Fibroblast of lung (primary cell): ENCODE measurements at regions not wholly inside any gene's neighbourhood (a gene's known extent, or its start where the extent isn't known, plus 50 kb on each side); places are given as distances from the start of the nearest gene placed in this dataset.
"Not testable (repeated sequence)": the region's sequence is repeated elsewhere in the genome, so short reads cannot be mapped to it uniquely, and the experiment has no call there.

ENCODE experiments used
- DNase-seq, 2 donors: peaks; one replicate each; pipeline versions ENCODE4 v3.0.0 to v3.0.0-alpha.2; 2010; ENCODE audit warnings: low read depth in 2 of 2
- H2AFZ ChIP-seq: 2 replicates; pipeline ENCODE4 v1.5.1; 2012; ENCODE audit warnings: low read length, control low read depth, inconsistent platforms
- H3K27ac ChIP-seq: 2 replicates; pipeline ENCODE4 v1.5.1; 2011; ENCODE audit warnings: low read length, control low read depth; ENCODE audit not compliant: insufficient read depth
- H3K27me3 ChIP-seq: 2 replicates; pipeline ENCODE4 v1.5.1; 2011; ENCODE audit warnings: mild to moderate bottlenecking, low read length; ENCODE audit not compliant: control insufficient read depth, insufficient read depth
- H3K36me3 ChIP-seq: 2 replicates; pipeline ENCODE4 v1.5.1; 2011; ENCODE audit warnings: low read length; ENCODE audit not compliant: control insufficient read depth, insufficient read depth
- H3K4me1 ChIP-seq: 2 replicates; pipeline ENCODE4 v1.5.1; 2011; ENCODE audit warnings: low read length; ENCODE audit not compliant: control insufficient read depth, insufficient read depth; ENCODE audit errors: extremely low read depth
- H3K4me2 ChIP-seq: 2 replicates; pipeline ENCODE4 v1.5.1; 2011; ENCODE audit warnings: low read length, control low read depth; ENCODE audit not compliant: insufficient read depth; ENCODE audit errors: extremely low read depth
- H3K4me3 ChIP-seq, 4 experiments: fragments of 200-600 bp in 1 of 4; sonication (generic) in 1 of 4; replicated peaks in 1 of 4; 2 replicates each; pipeline ENCODE4 v1.5.1; 2011 to 2016; ENCODE audit warnings: low read length in 4 of 4, low read depth in 3 of 4, mild to moderate bottlenecking in 3 of 4, control low read depth in 2 of 4, inconsistent platforms in 1 of 4, mixed read lengths in 1 of 4; ENCODE audit not compliant: insufficient read depth in 1 of 4; ENCODE audit errors: control extremely low read depth in 1 of 4
- H3K79me2 ChIP-seq: 2 replicates; pipeline ENCODE4 v1.5.1; 2012; ENCODE audit warnings: mild to moderate bottlenecking, low read length, inconsistent platforms; ENCODE audit not compliant: control insufficient read depth, insufficient read depth
- H3K9ac ChIP-seq: 2 replicates; pipeline ENCODE4 v1.5.1; 2011; ENCODE audit warnings: mild to moderate bottlenecking, low read length, control low read depth; ENCODE audit not compliant: insufficient read depth
- H3K9me3 ChIP-seq: 2 replicates; pipeline ENCODE4 v1.5.1; 2012; ENCODE audit warnings: low read depth, low read length; ENCODE audit not compliant: control insufficient read depth, insufficient read depth
- H4K20me1 ChIP-seq: 2 replicates; pipeline ENCODE4 v1.5.1; 2011; ENCODE audit warnings: low read length; ENCODE audit not compliant: control insufficient read depth, insufficient read depth; ENCODE audit errors: extremely low read depth
- CTCF ChIP-seq, 2 donors: IDR thresholded peaks in 1 of 2; conservative IDR thresholded peaks in 1 of 2; 1 replicate in 1 of 2; 2 replicates in 1 of 2; pipeline ENCODE4 v1.5.1; 2011 to 2012; ENCODE audit warnings: low read length in 2 of 2, control low read depth in 1 of 2, inconsistent platforms in 1 of 2, low read depth in 1 of 2, mild to moderate bottlenecking in 1 of 2
- EZH2 ChIP-seq: IDR thresholded peaks from 2 replicates; pipeline ENCODE4 v1.5.1; 2012; ENCODE audit warnings: low read length, control low read depth, mild to moderate bottlenecking; ENCODE audit errors: missing control alignments

- H3K27ac ChIP-seq, result no peak overlapping the region
- H3K36me3 ChIP-seq, result no peaks in the 10 kb centered on the region
- no peak overlapping the region for H3K4me2 ChIP-seq
- no peak for DNase-seq
- H3K4me3 ChIP-seq, result no peak overlapping the region
- H3K27me3 ChIP-seq, result no peaks in the 10 kb centered on the region
- no peaks in the 10 kb centered on the region for H3K4me1 ChIP-seq
- H3K79me2 ChIP-seq, result no peaks in the 10 kb centered on the region
- no peaks in the 10 kb centered on the region for H4K20me1 ChIP-seq
- no peaks in the 10 kb centered on the region for H3K9me3 ChIP-seq
- H3K9ac ChIP-seq, result no peak overlapping the region
- no peak overlapping the region for H2AFZ ChIP-seq
- no peak for TF ChIP-seq CTCF (conservative IDR thresholded peaks at IDR 0.05 in 1 of 2, IDR thresholded peaks at IDR 0.05 in 1 of 2; ENCODE audit: low read depth in 1 of 2, low read length in 2 of 2)
- no peak for TF ChIP-seq EZH2
These were observed 2171.9 kb upstream of the WWC1 start for GRCh38 chr5:166119506-166119905.

GRCh38 chr5:166123717-166124116 lies 2167.7 kb upstream of the WWC1 start:
- no peak overlapping the region for H3K4me3 ChIP-seq
- H3K27ac ChIP-seq, result no peak overlapping the region
- H3K36me3 ChIP-seq, result no peaks in the 10 kb centered on the region
- no peaks in the 10 kb centered on the region for H3K4me1 ChIP-seq
- no peak overlapping the region for H3K9ac ChIP-seq
- no peak overlapping the region for H2AFZ ChIP-seq
- H4K20me1 ChIP-seq, result no peaks in the 10 kb centered on the region
- H3K27me3 ChIP-seq, result no peaks in the 10 kb centered on the region
- no peak overlapping the region for H3K4me2 ChIP-seq
- H3K9me3 ChIP-seq, result no peaks in the 10 kb centered on the region
- H3K79me2 ChIP-seq, result no peaks in the 10 kb centered on the region
- DNase-seq, result no peak
- TF ChIP-seq EZH2, result no peak
- no peak for TF ChIP-seq CTCF (conservative IDR thresholded peaks at IDR 0.05 in 1 of 2, IDR thresholded peaks at IDR 0.05 in 1 of 2; ENCODE audit: low read depth in 1 of 2, low read length in 2 of 2)

GRCh38 chr5:166127766-166128570 lies 2163.5 kb upstream of the WWC1 start:
- H3K79me2 ChIP-seq, result no peaks in the 10 kb centered on the region
- no peak overlapping the region for H3K27ac ChIP-seq
- H3K27me3 ChIP-seq, result no peaks in the 10 kb centered on the region
- TF ChIP-seq CTCF (conservative IDR thresholded peaks at IDR 0.05 in 1 of 2, IDR thresholded peaks at IDR 0.05 in 1 of 2; ENCODE audit: low read depth in 1 of 2, low read length in 2 of 2) (no peak), EZH2 (no peak)
- H3K4me1 ChIP-seq, result no peaks in the 10 kb centered on the region
- H3K9me3 ChIP-seq, result no peaks in the 10 kb centered on the region
- H2AFZ ChIP-seq, result no peak overlapping the region
- no peak overlapping the region for H3K4me3 ChIP-seq
- H3K4me2 ChIP-seq, result no peak overlapping the region
- no peaks in the 10 kb centered on the region for H4K20me1 ChIP-seq
- no peak overlapping the region for H3K9ac ChIP-seq
- H3K36me3 ChIP-seq, result no peaks in the 10 kb centered on the region
- DNase-seq, result no peak

GRCh38 chr5:166145107-166145506 lies 2146.3 kb upstream of the WWC1 start:
- not testable (repeated sequence) for H3K4me1 ChIP-seq, H2AFZ ChIP-seq, H3K36me3 ChIP-seq, H4K20me1 ChIP-seq, H3K9ac ChIP-seq, H3K79me2 ChIP-seq, H3K27ac ChIP-seq, DNase-seq, H3K9me3 ChIP-seq, H3K27me3 ChIP-seq, H3K4me2 ChIP-seq, H3K4me3 ChIP-seq
